Fibroblast of lung (primary cell): ENCODE measurements at regions not wholly inside any gene's neighbourhood (a gene's known extent, or its start where the extent isn't known, plus 50 kb on each side); places are given as distances from the start of the nearest gene placed in this dataset.

Experiments used
- DNase-seq, 2 donors: peaks; one replicate each; pipeline versions ENCODE4 v3.0.0 to v3.0.0-alpha.2; 2010; ENCODE audit warnings: low read depth in 2 of 2
- H2AFZ ChIP-seq: 2 replicates; pipeline ENCODE4 v1.5.1; 2012; ENCODE audit warnings: low read length, control low read depth, inconsistent platforms
- H3K27ac ChIP-seq: 2 replicates; pipeline ENCODE4 v1.5.1; 2011; ENCODE audit warnings: low read length, control low read depth; ENCODE audit not compliant: insufficient read depth
- H3K27me3 ChIP-seq: 2 replicates; pipeline ENCODE4 v1.5.1; 2011; ENCODE audit warnings: mild to moderate bottlenecking, low read length; ENCODE audit not compliant: control insufficient read depth, insufficient read depth
- H3K36me3 ChIP-seq: 2 replicates; pipeline ENCODE4 v1.5.1; 2011; ENCODE audit warnings: low read length; ENCODE audit not compliant: control insufficient read depth, insufficient read depth
- H3K4me1 ChIP-seq: 2 replicates; pipeline ENCODE4 v1.5.1; 2011; ENCODE audit warnings: low read length; ENCODE audit not compliant: control insufficient read depth, insufficient read depth; ENCODE audit errors: extremely low read depth
- H3K4me2 ChIP-seq: 2 replicates; pipeline ENCODE4 v1.5.1; 2011; ENCODE audit warnings: low read length, control low read depth; ENCODE audit not compliant: insufficient read depth; ENCODE audit errors: extremely low read depth
- H3K4me3 ChIP-seq, 4 experiments: fragments of 200-600 bp in 1 of 4; sonication (generic) in 1 of 4; replicated peaks in 1 of 4; 2 replicates each; pipeline ENCODE4 v1.5.1; 2011 to 2016; ENCODE audit warnings: low read length in 4 of 4, low read depth in 3 of 4, mild to moderate bottlenecking in 3 of 4, control low read depth in 2 of 4, inconsistent platforms in 1 of 4, mixed read lengths in 1 of 4; ENCODE audit not compliant: insufficient read depth in 1 of 4; ENCODE audit errors: control extremely low read depth in 1 of 4
- H3K79me2 ChIP-seq: 2 replicates; pipeline ENCODE4 v1.5.1; 2012; ENCODE audit warnings: mild to moderate bottlenecking, low read length, inconsistent platforms; ENCODE audit not compliant: control insufficient read depth, insufficient read depth
- H3K9ac ChIP-seq: 2 replicates; pipeline ENCODE4 v1.5.1; 2011; ENCODE audit warnings: mild to moderate bottlenecking, low read length, control low read depth; ENCODE audit not compliant: insufficient read depth
- H3K9me3 ChIP-seq: 2 replicates; pipeline ENCODE4 v1.5.1; 2012; ENCODE audit warnings: low read depth, low read length; ENCODE audit not compliant: control insufficient read depth, insufficient read depth
- H4K20me1 ChIP-seq: 2 replicates; pipeline ENCODE4 v1.5.1; 2011; ENCODE audit warnings: low read length; ENCODE audit not compliant: control insufficient read depth, insufficient read depth; ENCODE audit errors: extremely low read depth
- EZH2 ChIP-seq: IDR thresholded peaks from 2 replicates; pipeline ENCODE4 v1.5.1; 2012; ENCODE audit warnings: low read length, control low read depth, mild to moderate bottlenecking; ENCODE audit errors: missing control alignments
- TF ChIP-seq, protein P1 (sequence below), 2 donors: IDR thresholded peaks in 1 of 2; conservative IDR thresholded peaks in 1 of 2; 1 replicate in 1 of 2; 2 replicates in 1 of 2; pipeline ENCODE4 v1.5.1; 2011 to 2012; ENCODE audit warnings: low read length in 2 of 2, control low read depth in 1 of 2, inconsistent platforms in 1 of 2, low read depth in 1 of 2, mild to moderate bottlenecking in 1 of 2

DNA sequence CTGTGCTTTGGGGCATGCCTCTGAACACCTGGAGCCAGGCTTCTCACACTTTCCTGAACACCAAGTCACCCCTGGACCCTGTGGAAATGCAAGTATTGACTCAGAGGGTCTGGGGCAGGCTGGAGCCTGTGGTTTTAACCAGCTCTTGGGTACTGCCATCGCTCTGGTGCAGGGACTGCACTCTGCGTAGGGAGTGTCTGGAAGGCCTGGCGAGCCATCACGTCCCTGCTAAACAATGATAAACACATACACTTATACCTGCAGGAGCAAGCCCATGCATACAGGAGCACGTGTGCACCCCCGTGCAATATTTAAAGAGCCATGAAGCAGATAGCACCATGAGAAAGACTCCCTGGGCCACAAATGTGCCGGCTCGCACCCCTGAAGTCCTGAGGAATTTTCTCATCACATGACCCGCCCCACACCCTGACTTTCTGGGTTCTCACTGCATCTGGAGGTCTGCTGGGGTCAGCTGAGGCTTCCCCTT is 267.7 kb downstream of the GADD45G start:
- no peaks in the 10 kb centered on the region for H3K27me3 ChIP-seq
- H3K36me3 ChIP-seq: no peaks in the 10 kb centered on the region
- H3K4me3 ChIP-seq: no peak overlapping the region
- H3K27ac ChIP-seq: no peak overlapping the region
- no peak overlapping the region for H2AFZ ChIP-seq
- no peak overlapping the region for H3K4me2 ChIP-seq
- no peaks in the 10 kb centered on the region for H3K9me3 ChIP-seq
- no peaks in the 10 kb centered on the region for H3K79me2 ChIP-seq
- H3K9ac ChIP-seq: no peak overlapping the region
- H3K4me1 ChIP-seq: no peaks in the 10 kb centered on the region
- H4K20me1 ChIP-seq: no peaks in the 10 kb centered on the region
- TF ChIP-seq, protein P1, sequence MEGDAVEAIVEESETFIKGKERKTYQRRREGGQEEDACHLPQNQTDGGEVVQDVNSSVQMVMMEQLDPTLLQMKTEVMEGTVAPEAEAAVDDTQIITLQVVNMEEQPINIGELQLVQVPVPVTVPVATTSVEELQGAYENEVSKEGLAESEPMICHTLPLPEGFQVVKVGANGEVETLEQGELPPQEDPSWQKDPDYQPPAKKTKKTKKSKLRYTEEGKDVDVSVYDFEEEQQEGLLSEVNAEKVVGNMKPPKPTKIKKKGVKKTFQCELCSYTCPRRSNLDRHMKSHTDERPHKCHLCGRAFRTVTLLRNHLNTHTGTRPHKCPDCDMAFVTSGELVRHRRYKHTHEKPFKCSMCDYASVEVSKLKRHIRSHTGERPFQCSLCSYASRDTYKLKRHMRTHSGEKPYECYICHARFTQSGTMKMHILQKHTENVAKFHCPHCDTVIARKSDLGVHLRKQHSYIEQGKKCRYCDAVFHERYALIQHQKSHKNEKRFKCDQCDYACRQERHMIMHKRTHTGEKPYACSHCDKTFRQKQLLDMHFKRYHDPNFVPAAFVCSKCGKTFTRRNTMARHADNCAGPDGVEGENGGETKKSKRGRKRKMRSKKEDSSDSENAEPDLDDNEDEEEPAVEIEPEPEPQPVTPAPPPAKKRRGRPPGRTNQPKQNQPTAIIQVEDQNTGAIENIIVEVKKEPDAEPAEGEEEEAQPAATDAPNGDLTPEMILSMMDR (conservative IDR thresholded peaks at IDR 0.05 in 1 of 2, IDR thresholded peaks at IDR 0.05 in 1 of 2; ENCODE audit: low read depth in 1 of 2, low read length in 2 of 2): no peak
- no peak for TF ChIP-seq EZH2
- DNase-seq: no peak

DNA sequence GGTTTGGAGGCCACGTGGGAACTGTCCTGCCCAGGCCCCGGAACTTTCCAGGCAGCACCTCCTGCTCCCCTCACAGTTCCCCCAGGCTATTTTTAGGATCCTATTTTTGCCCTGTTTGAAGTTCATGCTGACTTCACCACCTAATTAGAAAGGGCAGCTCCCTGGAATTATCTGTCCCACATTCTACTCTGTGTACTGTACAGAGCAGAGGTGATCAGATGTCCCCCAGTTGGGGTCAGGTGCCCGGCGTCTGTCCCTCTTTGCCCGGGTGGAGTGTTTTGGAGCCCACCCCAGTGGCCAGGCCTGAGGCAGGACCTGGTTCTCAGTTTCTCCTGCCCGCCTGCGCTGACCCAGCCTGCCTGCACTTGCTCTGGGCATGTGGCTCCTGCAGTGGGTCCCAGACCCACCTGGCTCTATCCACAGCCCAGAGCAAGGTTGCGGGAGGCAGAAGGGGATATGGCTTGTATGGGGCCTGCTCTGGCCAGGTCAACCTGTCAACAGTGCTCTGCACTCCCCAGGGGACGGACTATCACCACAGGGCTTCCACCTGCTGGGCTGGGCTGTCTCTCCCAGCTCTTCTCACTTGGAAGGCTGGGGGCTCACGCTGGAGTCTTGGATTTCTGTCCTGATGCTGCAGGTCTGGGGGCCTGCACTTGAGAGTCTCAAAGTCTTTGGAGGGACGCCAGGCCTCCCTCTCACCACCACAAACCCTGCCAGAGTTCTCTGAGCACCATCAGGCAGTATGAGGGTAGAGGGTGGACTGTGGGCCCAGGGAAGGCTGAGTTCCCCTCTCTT is 268.3 kb downstream of the GADD45G start:
- no peaks in the 10 kb centered on the region for H3K27me3 ChIP-seq
- H3K4me3 ChIP-seq: no peak overlapping the region
- no peaks in the 10 kb centered on the region for H3K9me3 ChIP-seq
- no peak overlapping the region for H3K27ac ChIP-seq
- no peaks in the 10 kb centered on the region for H4K20me1 ChIP-seq
- no peaks in the 10 kb centered on the region for H3K4me1 ChIP-seq
- no peak for DNase-seq
- no peaks in the 10 kb centered on the region for H3K36me3 ChIP-seq
- H2AFZ ChIP-seq: no peak overlapping the region
- TF ChIP-seq, protein P1 (conservative IDR thresholded peaks at IDR 0.05 in 1 of 2, IDR thresholded peaks at IDR 0.05 in 1 of 2; ENCODE audit: low read depth in 1 of 2, low read length in 2 of 2): no peak
- no peak for TF ChIP-seq EZH2
- H3K4me2 ChIP-seq: no peak overlapping the region
- H3K79me2 ChIP-seq: no peaks in the 10 kb centered on the region
- H3K9ac ChIP-seq: no peak overlapping the region

DNA sequence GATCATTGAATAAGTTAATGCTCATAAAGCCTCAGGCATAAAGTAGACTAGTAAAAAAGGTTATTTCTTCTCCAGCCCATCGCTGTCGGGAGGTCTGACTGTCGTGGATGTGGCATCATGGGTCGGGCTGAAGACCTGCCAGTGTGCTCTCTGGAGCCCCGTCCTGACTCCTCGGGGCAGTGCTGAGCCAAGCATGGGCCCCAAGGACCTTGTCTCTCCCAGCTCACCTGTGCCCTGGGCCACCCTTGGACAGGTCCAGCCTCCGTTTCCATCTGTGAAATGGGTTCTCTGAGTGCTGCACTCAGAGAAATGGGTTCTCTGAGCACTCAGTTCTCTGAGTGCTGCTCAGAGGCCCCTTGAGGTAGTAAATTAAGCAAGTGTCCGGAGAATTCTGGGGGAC is 269.0 kb downstream of the GADD45G start:
- no peak overlapping the region for H2AFZ ChIP-seq
- DNase-seq: no peak
- H3K4me3 ChIP-seq: no peak overlapping the region
- H3K9me3 ChIP-seq: no peaks in the 10 kb centered on the region
- no peaks in the 10 kb centered on the region for H3K27me3 ChIP-seq
- H3K27ac ChIP-seq: no peak overlapping the region
- H3K79me2 ChIP-seq: no peaks in the 10 kb centered on the region
- H3K36me3 ChIP-seq: no peaks in the 10 kb centered on the region
- H4K20me1 ChIP-seq: no peaks in the 10 kb centered on the region
- no peak for TF ChIP-seq EZH2
- TF ChIP-seq, protein P1 (conservative IDR thresholded peaks at IDR 0.05 in 1 of 2, IDR thresholded peaks at IDR 0.05 in 1 of 2; ENCODE audit: low read depth in 1 of 2, low read length in 2 of 2): no peak
- H3K4me1 ChIP-seq: no peaks in the 10 kb centered on the region
- H3K9ac ChIP-seq: no peak overlapping the region
- no peak overlapping the region for H3K4me2 ChIP-seq
